GM12878 (cell line): ENCODE measurements at regions not wholly inside any gene's neighbourhood (a gene's known extent, or its start where the extent isn't known, plus 50 kb on each side); places are given as distances from the start of the nearest gene placed in this dataset.

Experiments
- ATF7 ChIP-seq: fragments of 450-650 bp; IDR thresholded peaks from 2 replicates; pipeline ENCODE4 v1.6.1; 2016; ENCODE audit warnings: low read depth, mild to moderate bottlenecking
- BHLHE40 ChIP-seq, 2 experiments: fragments of 450-650 bp in 1 of 2; IDR thresholded peaks; 2 replicates each; pipeline ENCODE4 v1.6.1; 2011 to 2017; ENCODE audit warnings: low read depth in 2 of 2, borderline replicate concordance in 1 of 2, improper control_type of control experiment in 1 of 2, low read length in 1 of 2, mild to moderate bottlenecking in 1 of 2
- HDGF ChIP-seq: fragments of 450-650 bp; IDR thresholded peaks from 2 replicates; pipeline ENCODE4 v1.6.1; 2016; ENCODE audit warnings: antibody characterized with exemption
- IKZF1 ChIP-seq: fragments of 450-650 bp; conservative IDR thresholded peaks from 2 replicates; pipeline ENCODE4 v1.6.1; 2017; ENCODE audit warnings: antibody characterized with exemption, mild to moderate bottlenecking
- JUNB ChIP-seq: IDR thresholded peaks from 2 replicates; pipeline ENCODE4 v1.6.1; 2016; ENCODE audit warnings: antibody characterized with exemption, mild to moderate bottlenecking
- MEF2B ChIP-seq: fragments of 450-650 bp; IDR thresholded peaks from 2 replicates; pipeline ENCODE4 v1.6.1; 2018; ENCODE audit warnings: mild to moderate bottlenecking, moderate library complexity; ENCODE audit not compliant: partially characterized antibody, poor library complexity, severe bottlenecking
- RUNX3 ChIP-seq: IDR thresholded peaks from 2 replicates; pipeline ENCODE4 v1.6.1; 2012; ENCODE audit warnings: low read length, inconsistent platforms
- SKIL ChIP-seq: fragments of 450-650 bp; IDR thresholded peaks from 2 replicates; pipeline ENCODE4 v1.6.1; 2017; ENCODE audit warnings: mild to moderate bottlenecking, low read depth, inconsistent platforms; ENCODE audit not compliant: poor library complexity, severe bottlenecking
- STAT3 ChIP-seq: IDR thresholded peaks from 2 replicates; pipeline ENCODE4 v1.6.1; 2011; ENCODE audit warnings: low read depth, low read length, improper control_type of control experiment
- WRNIP1 ChIP-seq: IDR thresholded peaks from 2 replicates; pipeline ENCODE4 v1.6.1; 2011; ENCODE audit warnings: low read depth, low read length, improper control_type of control experiment, borderline replicate concordance
- ZNF217 ChIP-seq: fragments of 450-650 bp; IDR thresholded peaks from 2 replicates; pipeline ENCODE4 v1.6.1; 2017; ENCODE audit warnings: antibody characterized with exemption, mild to moderate bottlenecking
- ZZZ3 ChIP-seq: IDR thresholded peaks from 2 replicates; pipeline ENCODE4 v1.6.1; 2011; ENCODE audit warnings: low read depth; ENCODE audit not compliant: control insufficient read depth, insufficient read length
- TF ChIP-seq, protein P1 (sequence below): IDR thresholded peaks from 2 replicates; pipeline ENCODE4 v1.6.1; 2012; ENCODE audit warnings: low read depth, low read length, improper control_type of control experiment
- TF ChIP-seq, protein P2 (sequence below): fragments of 450-650 bp; IDR thresholded peaks from 2 replicates; pipeline ENCODE4 v1.6.1; 2016; ENCODE audit warnings: mild to moderate bottlenecking

DNA sequence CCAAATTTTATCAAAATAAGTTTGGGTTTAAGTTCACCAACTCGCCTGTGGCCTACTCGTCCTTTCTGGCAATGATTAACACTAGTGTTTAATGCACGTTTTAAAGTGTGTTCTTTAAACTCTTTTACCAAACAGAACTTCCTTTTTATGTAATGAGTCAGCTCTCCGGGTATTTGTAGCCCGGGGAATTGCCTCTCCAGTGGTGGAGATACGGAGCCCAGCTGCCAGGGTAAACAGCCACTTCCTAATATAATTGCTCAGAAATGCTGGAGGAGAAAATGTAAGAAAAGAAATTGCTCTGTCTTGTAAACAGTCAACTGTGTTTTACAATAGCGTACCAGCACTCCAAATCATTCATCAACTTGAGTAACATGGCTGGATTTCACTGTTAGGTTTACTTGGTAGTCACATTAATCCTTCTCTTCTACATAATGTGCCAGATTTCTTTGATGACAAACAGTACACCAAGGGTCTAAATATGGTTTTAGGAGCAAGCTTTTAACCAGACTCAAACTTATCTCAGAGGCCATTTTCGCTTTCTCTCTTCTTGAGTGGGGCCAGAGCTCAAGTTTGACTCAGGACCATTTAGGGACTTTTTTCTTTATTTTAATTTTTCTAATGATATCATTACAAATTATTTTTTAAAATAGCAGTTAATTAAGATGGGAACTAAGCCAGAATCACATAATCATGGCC, 101.2 kb upstream of the SLC38A2 start (continued):
- no peak for TF ChIP-seq ZZZ3
- TF ChIP-seq BHLHE40 (IDR thresholded peaks at IDR 0.05; ENCODE audit: borderline replicate concordance in 1 of 2, low read depth in 2 of 2, low read length in 1 of 2) = peak; percentile 92
- TF ChIP-seq ATF7 = 0 out of 2 replicates have a peak, but pooled peaks have one; percentile 33
- peak; percentile 83 for TF ChIP-seq IKZF1
- TF ChIP-seq, protein P1, sequence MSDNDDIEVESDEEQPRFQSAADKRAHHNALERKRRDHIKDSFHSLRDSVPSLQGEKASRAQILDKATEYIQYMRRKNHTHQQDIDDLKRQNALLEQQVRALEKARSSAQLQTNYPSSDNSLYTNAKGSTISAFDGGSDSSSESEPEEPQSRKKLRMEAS = no peak
- TF ChIP-seq MEF2B = peak; percentile 47
- peak; percentile 74 for TF ChIP-seq JUNB
- TF ChIP-seq, protein P2, sequence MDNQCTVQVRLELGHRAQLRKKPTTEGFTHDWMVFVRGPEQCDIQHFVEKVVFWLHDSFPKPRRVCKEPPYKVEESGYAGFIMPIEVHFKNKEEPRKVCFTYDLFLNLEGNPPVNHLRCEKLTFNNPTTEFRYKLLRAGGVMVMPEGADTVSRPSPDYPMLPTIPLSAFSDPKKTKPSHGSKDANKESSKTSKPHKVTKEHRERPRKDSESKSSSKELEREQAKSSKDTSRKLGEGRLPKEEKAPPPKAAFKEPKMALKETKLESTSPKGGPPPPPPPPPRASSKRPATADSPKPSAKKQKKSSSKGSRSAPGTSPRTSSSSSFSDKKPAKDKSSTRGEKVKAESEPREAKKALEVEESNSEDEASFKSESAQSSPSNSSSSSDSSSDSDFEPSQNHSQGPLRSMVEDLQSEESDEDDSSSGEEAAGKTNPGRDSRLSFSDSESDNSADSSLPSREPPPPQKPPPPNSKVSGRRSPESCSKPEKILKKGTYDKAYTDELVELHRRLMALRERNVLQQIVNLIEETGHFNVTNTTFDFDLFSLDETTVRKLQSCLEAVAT = peak; percentile 25; the same call in 1 of the 2 replicates
- no peak for TF ChIP-seq WRNIP1
- no peak for TF ChIP-seq ZNF217
- TF ChIP-seq STAT3 = no peak
- TF ChIP-seq RUNX3 = peak; percentile 49
- peak; percentile 39; the same call in 1 of the 2 replicates for TF ChIP-seq HDGF
- TF ChIP-seq SKIL = peak; percentile 41
